CD1c-positive myeloid dendritic cell (primary cell): ENCODE measurements at regions not wholly inside any gene's neighbourhood (a gene's known extent, or its start where the extent isn't known, plus 50 kb on each side); places are given as distances from the start of the nearest gene placed in this dataset.
A peak's percentile ranks its signal among the peaks of the same experiment; 100 is the strongest.

ENCODE experiments used
- DNase-seq: peaks from one replicate; pipeline ENCODE4 v3.0.0-alpha.2; 2016; ENCODE audit errors: extremely low spot score

GRCh38 chrX:139290310-139290709 lies 240.2 kb upstream of the F9 start:
- DNase-seq = peak; percentile 18

- DNase-seq = no peak
Measured at GRCh38 chrX:139287155-139287924, 243.2 kb upstream of the F9 start.

GRCh38 chrX:139286342-139286741 lies 244.2 kb upstream of the F9 start:
- DNase-seq = no peak

GRCh38 chrX:139267851-139268250 lies 262.7 kb upstream of the F9 start:
- no peak for DNase-seq

GRCh38 chrX:139246295-139246694 lies 284.2 kb upstream of the F9 start:
- DNase-seq = no peak

- DNase-seq = no peak
Measured at GRCh38 chrX:139237141-139237540, 293.4 kb upstream of the F9 start.

- DNase-seq = no peak
Measured at GRCh38 chrX:139234898-139235297, 295.6 kb upstream of the F9 start.

GRCh38 chrX:139224953-139225665 lies 305.4 kb upstream of the F9 start:
- DNase-seq = no peak

- DNase-seq = no peak
Measured at GRCh38 chrX:139222511-139223200, 307.9 kb upstream of the F9 start.

- DNase-seq = peak; percentile 22
Measured at GRCh38 chrX:139213241-139213709, 317.3 kb upstream of the F9 start.

GRCh38 chrX:139211568-139212182 lies 318.9 kb upstream of the F9 start:
- no peak for DNase-seq

- DNase-seq = no peak
Measured at GRCh38 chrX:139209342-139209741, 321.2 kb upstream of the F9 start.

GRCh38 chrX:139207655-139208054 lies 322.9 kb upstream of the F9 start:
- DNase-seq = no peak

GRCh38 chrX:139206914-139207313 lies 323.6 kb upstream of the F9 start:
- no peak for DNase-seq

- peak; percentile 2 for DNase-seq
Measured at GRCh38 chrX:139204898-139205667, 325.5 kb upstream of the F9 start.

GRCh38 chrX:139204571-139204897 lies 326.0 kb upstream of the F9 start:
- DNase-seq = no peak

GRCh38 chrX:139203651-139204570 lies 326.6 kb upstream of the F9 start:
- peak; percentile 8 for DNase-seq

- no peak for DNase-seq
Measured at GRCh38 chrX:139202742-139203420, 327.7 kb upstream of the F9 start.

GRCh38 chrX:139201924-139202323 lies 328.6 kb upstream of the F9 start:
- no peak for DNase-seq

GRCh38 chrX:139200793-139201192 lies 329.7 kb upstream of the F9 start:
- DNase-seq = no peak
